GM20431 (cell line): ENCODE measurements at regions not wholly inside any gene's neighbourhood (a gene's known extent, or its start where the extent isn't known, plus 50 kb on each side); places are given as distances from the start of the nearest gene placed in this dataset.
"Not testable (repeated sequence)": the region's sequence is repeated elsewhere in the genome, so short reads cannot be mapped to it uniquely, and the experiment has no call there.

Source experiments
- in situ Hi-C: fragments of 300-500 bp; cut with MseI, MboI; formaldehyde crosslinking; loops from one replicate; pipeline ENCODE4 v1.15.0; 2020; ENCODE audit warnings: low sequenced_read_pairs; ENCODE audit not compliant: unreplicated experiment

DNA sequence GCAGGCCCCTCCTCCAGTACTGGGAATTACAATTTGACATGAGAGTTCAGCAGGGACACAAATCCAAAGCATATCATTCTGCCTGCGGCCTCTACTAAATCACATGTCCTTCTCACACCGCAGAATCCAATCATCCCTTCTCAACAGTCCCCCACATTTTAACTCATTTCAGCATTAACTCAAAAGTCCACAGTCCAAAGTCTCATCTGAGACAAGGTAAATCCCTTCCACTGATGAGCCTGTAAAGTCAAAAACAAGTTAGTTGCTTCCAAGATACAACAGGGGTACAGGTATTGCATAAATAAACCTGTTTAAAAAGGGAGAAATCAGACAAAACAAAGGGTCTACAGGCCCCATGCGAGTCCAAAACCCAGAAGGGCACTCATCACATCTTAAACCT lies 64.0 kb downstream of the EBNA1BP2 start:
- in situ Hi-C loops = no loop called here

DNA sequence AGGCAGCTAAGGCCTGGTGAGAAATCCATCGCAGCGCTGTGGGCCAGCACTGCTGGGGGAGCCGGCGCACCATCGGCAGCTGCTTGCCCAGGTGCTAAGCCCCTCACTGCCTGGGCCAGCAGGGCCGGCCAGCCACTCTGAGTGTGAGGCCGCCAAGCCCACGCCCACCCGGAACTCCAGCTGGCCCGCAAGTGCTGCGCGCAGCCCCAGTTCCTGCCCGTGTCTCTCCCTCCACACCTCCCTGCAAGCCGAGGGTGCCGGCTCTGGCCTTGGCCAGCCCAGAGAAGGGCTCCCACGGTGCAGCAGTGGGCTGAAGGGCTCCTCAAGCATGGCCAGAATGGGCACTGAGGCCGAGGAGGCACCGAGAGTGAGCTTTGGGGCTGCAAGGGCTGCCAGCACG lies 64.4 kb downstream of the EBNA1BP2 start:
- in situ Hi-C loops = no loop called here

DNA sequence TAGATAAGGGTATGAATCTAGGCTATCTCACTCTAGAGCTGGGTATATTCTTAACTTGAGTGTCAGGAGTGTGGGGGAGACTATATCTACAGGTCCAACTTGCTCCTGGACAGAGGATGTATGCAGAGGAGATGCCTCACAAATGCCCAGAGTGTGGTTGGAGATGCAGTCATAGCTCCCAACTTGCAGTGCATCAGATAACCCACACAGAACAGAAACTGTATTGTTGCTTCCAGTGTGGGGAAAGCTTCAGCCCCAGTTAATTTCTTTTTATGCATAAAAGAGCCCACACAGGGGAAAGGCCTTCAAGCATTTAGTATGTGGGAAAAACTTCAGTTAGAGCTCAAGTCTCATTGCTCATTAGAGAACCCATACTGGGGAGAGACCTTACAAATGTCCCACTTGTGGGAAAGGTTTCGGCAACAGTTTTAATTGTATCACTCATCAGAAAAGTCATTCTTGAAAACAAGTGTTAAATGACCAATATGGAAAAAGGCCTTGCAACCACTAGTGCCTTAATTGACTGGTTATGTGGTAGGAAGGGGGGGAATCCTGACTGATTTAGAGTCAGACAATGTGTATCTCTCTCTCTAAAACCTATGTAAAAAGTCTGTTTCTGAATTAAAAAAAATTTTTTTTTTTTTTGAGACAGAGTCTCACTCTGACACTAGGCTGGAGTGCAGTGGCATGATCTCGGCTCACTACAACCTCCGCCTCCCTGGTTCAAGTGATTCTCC lies 67.9 kb downstream of the EBNA1BP2 start:
- in situ Hi-C loops = no loop called here

DNA sequence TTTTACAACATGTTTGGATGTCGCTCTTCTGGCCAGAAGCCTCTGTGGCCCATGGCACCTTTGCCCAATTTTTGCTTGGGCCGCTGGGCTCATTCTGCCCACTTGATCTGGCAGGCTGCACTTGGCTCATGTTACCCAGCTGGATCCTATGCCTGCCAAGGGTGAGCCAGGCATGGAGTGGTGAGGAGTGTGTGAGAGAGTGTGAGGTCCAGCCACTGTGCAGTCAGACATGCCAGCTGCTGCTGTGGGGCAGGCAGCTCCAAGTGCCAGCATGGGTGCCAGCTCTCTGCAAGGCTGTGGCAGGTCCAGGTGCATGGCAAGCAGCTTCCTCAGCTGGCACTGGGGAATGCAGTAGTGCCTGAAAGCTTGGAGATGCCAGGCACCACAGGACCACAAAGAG lies 71.0 kb downstream of the EBNA1BP2 start:
- in situ Hi-C loops = no loop called here

DNA sequence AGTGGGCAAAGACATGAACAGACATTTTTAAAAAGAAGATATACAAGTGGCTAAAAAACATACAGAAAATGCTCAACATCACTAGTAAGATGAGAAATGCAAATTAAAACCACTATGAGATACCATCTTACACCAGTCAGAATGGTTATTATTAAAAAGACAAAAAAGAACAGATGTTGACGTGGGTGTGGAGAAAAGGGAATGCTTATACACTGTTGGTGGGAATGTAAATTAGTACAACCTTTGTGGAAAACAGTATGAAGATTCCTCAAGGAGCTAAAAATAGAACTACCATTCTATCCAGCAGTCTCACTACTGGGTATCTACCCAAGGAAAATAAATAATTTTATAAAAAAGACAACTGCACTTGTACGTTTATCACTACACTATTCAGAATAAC lies 73.9 kb downstream of the EBNA1BP2 start:
- in situ Hi-C loops = no loop called here

DNA sequence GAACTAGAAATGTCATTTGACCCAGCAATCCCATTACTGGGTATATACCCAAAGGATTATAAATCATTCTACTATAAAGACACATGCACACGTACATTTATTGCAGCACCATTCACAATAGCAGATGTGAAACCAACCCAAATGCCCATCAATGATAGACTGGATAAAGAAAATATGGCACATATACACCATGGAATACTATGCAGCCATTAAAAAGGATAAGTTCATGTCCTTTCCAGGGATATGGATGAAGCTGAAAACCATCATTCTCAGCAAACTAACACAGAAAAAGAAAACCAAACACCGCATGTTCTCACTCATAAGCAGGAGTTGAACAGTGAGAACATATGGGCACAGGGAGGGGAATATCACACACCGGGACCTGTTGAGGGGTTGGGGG lies 75.6 kb downstream of the EBNA1BP2 start:
- in situ Hi-C loops = not testable (repeated sequence)

DNA sequence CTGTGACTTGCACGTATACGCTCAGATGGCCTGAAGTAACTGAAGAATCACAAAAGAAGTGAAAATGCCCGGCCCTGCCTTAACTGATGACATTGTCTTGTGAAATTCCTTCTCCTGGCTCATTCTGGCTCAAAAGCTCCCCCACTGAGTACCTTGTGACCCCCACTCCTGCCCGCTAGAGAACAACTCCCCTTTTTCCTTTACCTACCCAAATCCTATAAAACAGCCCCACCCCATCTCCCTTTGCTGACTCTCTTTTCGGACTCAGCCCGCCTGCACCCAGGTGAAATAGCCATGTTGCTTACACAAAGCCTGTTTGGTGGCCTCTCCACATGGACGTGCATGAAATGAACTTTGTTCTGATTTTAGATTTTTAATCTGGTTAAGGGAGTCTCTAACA lies 81.3 kb downstream of the EBNA1BP2 start:
- in situ Hi-C loops = not testable (repeated sequence)

DNA sequence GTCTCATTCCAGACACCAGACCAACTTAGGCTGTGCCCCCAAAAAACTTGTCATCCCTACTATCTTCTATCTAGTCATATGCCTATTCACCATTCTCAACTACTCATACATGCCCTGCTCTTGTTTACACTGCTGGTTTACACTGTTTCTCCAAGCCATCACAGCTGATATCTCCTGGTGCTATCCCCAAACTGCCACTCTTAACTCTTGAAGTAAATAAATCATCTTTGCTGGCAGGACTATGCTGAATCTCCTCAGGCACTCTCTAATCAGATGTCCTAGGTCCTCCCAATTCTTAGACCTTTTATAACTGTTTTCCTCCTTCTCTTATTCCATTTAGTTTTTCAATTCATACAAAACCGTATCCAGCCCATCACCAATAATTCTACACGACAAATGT lies 81.9 kb downstream of the EBNA1BP2 start:
- in situ Hi-C loops = not testable (repeated sequence)

DNA sequence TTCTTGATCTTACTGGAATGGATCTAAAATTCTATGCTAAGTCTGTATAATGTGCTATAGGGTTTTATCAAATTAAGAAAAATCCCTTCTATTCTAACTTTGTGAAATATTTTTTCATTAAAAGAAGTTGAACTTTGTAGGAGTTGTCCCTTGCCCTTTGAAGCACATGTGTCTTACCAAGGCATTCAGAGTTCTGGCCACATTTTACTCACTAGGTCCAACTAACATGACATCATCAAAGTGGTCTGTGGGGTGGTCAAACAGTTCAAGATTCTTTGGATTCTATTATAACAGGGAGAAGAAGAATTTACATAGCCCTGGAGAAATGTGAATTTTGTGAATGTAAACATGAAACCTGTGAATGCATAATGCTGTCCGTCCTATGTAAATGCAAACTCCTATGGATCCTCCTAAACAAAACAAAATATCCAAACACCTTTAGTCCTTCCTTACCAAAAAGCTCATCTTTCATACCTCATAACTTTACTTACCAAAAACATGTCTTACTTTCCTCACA lies 88.7 kb downstream of the EBNA1BP2 start:
- in situ Hi-C loops = no loop called here

DNA sequence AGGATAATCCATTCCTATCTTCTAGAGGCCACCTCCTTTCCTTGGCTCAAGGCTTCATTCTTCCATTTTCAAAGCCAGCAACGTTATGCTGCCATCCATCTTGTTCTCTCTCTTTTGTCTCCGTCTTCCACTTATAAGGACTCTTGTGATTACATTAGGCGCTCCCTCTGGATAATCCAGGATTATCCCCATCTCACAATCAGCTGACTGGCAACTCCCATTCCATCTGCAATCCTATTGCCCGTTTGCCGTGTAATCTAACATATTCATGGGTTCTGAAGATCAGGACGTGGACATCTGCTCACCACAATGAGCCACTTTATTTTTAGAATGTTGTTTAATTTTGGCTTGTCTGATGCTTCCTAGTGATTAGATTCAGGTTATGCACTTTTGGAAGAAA lies 89.3 kb downstream of the EBNA1BP2 start:
- in situ Hi-C loops = no loop called here

DNA sequence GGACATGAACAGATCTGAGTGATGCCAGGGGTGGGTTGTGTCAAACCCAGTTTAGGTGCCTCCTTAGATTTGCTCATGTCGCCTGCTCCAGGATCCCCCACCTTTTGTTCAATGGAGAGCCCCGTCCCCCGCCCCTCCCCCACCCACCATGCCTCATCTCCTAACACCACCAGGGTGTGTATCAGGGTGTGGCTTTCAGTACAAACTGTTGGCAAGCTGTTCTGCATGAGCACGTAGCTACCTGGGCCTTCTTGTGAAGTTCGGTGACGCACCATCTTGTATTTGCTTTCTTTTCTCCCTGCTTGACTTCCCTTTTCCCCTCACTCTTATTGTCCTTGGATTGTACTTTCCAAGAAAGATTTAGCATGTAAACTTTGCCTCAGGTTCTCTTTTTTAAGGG lies 94.8 kb downstream of the EBNA1BP2 start:
- in situ Hi-C loops = no loop called here

DNA sequence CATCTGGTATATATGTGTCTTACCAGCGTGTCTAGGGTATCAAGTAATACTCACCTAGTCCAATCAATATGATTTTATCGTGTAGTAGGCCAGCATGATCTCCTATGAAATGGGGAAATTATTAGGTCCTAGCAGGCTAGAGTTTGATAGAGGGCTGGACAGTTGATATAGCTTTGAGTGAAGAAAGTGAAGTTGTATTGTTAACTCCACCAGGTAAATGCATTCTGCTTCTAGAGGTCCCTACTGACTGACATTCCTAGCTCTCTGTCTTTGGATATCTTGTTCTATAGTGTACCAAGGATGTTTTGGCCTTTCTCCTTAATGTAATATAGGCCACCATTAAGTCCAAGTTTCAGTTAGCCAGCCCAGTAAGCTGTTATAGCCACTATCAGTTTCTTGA lies 97.4 kb downstream of the EBNA1BP2 start:
- in situ Hi-C loops = loop anchor here (25.0 kb wide), 1 partner anchor 287 kb away; the partner anchor contains the start of gene TMEM269

DNA sequence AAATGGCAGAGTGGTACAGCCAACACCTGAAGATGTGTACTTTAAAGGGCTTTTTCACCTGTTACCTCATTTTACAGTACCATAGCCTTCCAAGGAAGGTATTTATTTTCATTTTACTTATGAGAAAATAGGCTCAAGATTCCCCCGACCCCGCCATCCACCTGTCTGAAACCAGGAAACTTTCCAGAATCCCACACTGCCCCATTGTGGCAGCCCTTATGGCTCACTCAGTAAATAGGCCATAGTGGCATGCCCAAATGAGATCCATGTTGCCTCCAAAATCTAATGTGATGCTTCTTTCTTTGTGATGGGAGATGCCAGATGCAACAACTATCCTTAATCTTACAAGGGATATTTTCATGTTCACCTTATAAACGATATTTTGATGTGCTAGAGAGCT lies 97.8 kb downstream of the EBNA1BP2 start:
- in situ Hi-C loops = loop anchor here (25.0 kb wide), 1 partner anchor 287 kb away; the partner anchor contains the start of gene TMEM269

DNA sequence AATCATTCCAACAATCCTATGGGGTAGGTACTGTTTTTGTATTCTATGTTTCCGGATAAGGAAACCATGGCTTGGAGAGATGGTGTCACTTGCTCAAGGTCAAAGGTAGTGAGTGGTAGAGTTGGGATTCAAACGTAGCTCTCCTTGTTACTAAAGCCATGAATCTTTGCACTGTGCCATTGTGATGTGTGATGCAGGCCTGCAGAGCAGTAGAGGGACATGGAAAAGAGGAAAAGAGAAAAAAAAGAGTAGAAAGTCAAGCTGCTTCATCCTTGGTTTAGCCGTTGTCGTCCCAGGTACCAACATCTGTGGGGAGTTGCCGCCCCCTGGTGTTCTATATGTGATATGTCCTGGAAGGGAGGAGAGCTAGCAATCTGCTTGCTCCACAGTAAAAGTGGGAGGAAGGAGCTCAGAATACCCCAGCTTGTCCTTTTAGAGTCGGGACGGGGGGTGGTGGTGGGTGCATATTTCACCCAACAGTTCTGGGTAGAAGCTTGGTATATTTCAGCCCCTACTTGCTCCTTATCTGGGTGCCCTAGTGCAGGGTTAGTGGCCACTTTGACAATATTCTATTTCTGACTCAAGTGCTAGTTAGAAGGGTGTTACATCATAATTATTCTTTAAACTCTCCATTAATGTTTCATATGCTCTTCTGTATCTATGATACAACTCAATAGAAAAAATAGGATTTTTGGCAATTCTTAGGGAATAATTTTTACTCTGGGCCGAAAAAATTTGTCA lies 98.4 kb downstream of the EBNA1BP2 start:
- in situ Hi-C loops = loop anchor here (25.0 kb wide), 1 partner anchor 286 kb away; the partner anchor contains the start of gene TMEM269

DNA sequence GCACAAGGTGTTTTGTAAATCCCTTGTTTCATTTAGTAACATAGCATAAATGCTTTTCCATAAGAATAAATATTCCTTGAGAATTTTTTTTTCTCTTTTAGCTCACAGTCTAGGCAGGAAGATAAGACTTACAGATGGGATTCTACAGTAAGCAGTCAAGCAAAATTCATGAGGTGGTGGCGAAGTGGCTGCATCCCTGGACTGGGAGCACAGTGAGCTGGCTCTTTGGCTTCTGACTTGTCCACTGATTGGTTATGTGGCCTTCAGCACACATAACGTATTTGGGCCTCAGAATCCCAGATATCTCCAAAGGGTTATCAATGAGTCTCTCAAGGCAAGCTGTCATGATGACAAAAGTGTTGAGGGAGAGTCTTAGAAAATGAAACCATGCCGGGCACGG lies 99.8 kb downstream of the EBNA1BP2 start:
- in situ Hi-C loops = loop anchor here (25.0 kb wide), 1 partner anchor 285 kb away; the partner anchor contains the start of gene TMEM269

DNA sequence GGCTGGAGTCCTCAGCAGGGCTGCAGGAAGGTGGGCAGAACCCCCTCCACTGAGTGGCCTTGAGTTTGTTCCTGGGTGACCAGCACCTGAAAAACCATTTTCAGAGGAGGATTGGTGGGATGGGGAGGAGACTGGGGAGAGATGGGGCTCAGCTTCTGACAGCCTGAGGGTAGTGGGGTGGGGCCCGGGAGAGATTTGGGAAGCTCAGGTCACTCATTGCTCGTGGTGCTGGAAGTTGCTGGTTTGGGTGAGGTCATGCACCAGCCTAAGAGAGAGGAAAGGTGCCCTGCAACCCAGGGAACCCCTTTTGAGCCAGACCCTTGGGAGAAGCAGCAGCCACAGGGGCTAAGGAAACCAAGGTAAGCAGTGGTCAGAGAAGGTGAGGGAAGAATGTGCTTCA lies 100.8 kb downstream of the EBNA1BP2 start:
- in situ Hi-C loops = loop anchor here (25.0 kb wide), 1 partner anchor 284 kb away; the partner anchor contains the start of gene TMEM269

DNA sequence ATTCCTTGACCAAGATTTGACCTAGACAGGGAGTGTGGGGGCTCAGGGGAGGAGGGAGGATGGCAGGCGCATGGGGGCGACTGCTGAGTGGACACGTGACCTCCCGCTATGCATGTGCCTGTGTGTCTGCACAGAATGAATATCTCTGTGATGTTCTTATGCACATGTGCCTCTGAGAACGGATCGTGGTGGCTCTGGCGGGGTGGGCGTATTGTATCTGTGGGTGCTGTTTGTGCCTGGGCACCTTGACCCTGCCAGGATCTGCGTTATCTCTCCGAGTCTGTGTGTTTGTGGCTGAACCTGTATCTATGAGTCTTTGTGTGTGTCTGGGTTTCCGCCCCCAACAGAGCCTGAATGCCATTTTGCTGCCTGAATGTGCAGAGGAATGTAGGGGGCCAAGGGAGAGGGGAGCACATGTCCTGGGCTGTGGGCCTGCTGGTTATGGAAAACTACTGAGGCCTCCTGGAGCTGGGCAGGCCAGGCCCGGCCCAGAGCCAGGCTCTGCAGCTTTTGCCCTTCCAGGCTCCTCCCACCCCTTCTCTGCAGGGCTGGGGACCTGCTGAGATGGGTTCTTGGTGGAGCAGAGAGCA lies 102.5 kb downstream of the EBNA1BP2 start:
- in situ Hi-C loops = loop anchor here (25.0 kb wide), 1 partner anchor 282 kb away; the partner anchor contains the start of gene TMEM269

DNA sequence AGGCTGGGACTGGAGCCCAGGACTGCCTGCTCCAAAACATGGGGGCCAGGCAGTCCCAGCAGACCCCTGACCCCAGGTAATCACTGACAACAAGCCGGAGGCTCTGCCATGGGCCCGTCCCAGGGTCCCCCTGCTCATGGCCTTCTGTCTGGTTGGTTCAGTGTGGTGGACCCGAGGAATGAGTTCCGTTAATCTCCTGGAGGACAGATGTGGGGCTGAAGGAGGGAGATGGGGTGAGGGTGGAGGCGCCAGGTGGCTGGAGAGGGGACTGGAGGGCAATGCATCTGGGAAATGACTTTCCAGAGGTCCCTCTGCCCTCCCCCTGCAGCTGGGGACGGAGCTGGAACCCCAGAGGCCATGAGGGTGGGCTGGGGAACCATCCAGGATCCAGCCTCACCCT lies 103.2 kb downstream of the EBNA1BP2 start:
- in situ Hi-C loops = loop anchor here (25.0 kb wide), 1 partner anchor 282 kb away; the partner anchor contains the start of gene TMEM269

DNA sequence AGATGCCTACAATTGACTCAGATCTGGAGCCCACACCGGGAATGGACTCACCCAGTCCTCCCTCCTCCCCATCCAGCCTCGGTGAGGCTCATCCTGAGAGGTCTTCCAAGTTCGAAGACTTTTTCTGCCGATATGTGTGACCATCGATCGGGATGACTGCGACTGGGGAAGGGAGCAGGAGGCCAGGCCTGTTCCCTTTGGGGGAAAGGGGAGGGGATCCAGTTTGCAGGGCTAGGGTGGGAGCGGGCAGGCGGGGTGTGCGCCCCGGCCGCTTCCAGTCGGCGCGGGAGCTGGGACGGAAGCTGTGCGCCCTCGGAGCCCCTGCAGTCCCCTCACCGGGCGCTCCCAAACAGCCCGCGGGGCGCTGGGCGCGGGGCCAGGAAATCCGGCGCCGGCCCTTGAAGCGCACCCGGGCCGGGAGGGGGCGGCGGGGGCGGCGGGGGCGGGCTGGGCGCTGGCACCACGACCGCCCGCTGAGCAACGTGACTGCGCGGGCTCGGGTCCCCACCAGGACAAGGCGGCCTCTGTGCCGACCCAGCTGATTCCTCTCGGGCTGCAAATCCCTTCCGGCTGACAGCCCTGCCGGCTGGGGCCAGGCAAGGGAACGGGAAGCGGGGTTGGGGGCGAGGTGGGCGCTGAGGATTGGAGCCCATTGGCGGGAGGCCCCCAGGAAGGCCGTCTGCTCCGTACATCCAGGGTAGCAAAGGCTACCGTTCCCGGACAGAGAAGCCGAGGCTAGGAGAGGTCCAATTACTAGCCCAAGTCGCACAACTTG lies 103.9 kb downstream of the EBNA1BP2 start:
- in situ Hi-C loops = loop anchor here (25.0 kb wide), 1 partner anchor 281 kb away; the partner anchor contains the start of gene TMEM269
